Upper lobe of left lung (tissue), 6 donors: ENCODE measurements at regions not wholly inside any gene's neighbourhood (a gene's known extent, or its start where the extent isn't known, plus 50 kb on each side); places are given as distances from the start of the nearest gene placed in this dataset.

Experiments
- ATAC-seq, 2 donors: fragments of 200-7000 bp; cut with Tn5 transposase; one replicate each; pipeline ENCODE4 v1.9.1; 2022; ENCODE audit warnings: mild to moderate bottlenecking in 2 of 2, moderate library complexity in 2 of 2; ENCODE audit not compliant: low FRiP score in 2 of 2
- DNase-seq, 2 donors: peaks; one replicate each; pipeline ENCODE4 v3.0.0-alpha.2; 2019 to 2020
- H3K27ac ChIP-seq, 4 donors: fragments of 200-600 bp; sonication (generic); one replicate each; pipeline ENCODE4 v1.5.1; 2016 to 2019
- H3K27me3 ChIP-seq, 4 donors: fragments of 200-600 bp; sonication (generic); one replicate each; pipeline ENCODE4 v1.5.1; 2017 to 2019
- H3K36me3 ChIP-seq, 4 donors: fragments of 200-600 bp; sonication (generic); one replicate each; pipeline ENCODE4 v1.5.1; 2016 to 2019
- H3K4me1 ChIP-seq, 4 donors: fragments of 200-600 bp; sonication (generic); one replicate each; pipeline ENCODE4 v1.5.1; 2018 to 2019
- H3K4me3 ChIP-seq, 4 donors: fragments of 200-600 bp; sonication (generic); one replicate each; pipeline ENCODE4 v1.5.1; 2017 to 2019; ENCODE audit warnings: mild to moderate bottlenecking in 2 of 4, moderate library complexity in 1 of 4
- H3K9me3 ChIP-seq, 4 donors: fragments of 200-600 bp; sonication (generic); one replicate each; pipeline ENCODE4 v1.5.1; 2018 to 2019
- CTCF ChIP-seq, 6 experiments: fragments of 450-650 bp in 4 of 6; fragments of 200-600 bp in 2 of 6; sonication (generic) in 2 of 6; IDR thresholded peaks; one replicate each; pipeline ENCODE4 v1.5.1; 2016 to 2019; ENCODE audit warnings: antibody characterized with exemption in 6 of 6
- EP300 ChIP-seq, 4 donors: sonication (generic); formaldehyde crosslinking; IDR thresholded peaks; one replicate each; pipeline ENCODE4 v1.5.1; 2017; ENCODE audit warnings: antibody characterized with exemption in 4 of 4, control low read depth in 2 of 4
- POLR2A ChIP-seq, 4 donors: fragments of 450-650 bp; IDR thresholded peaks; one replicate each; pipeline ENCODE4 v1.5.1; 2016 to 2017; ENCODE audit warnings: antibody characterized with exemption in 4 of 4, mild to moderate bottlenecking in 2 of 4
- POLR2AphosphoS5 ChIP-seq, 2 donors: sonication (generic); formaldehyde crosslinking; IDR thresholded peaks; one replicate each; pipeline ENCODE4 v1.5.1; 2017; ENCODE audit warnings: antibody characterized with exemption in 2 of 2
- WGBS, 2 donors: methylation state at CpG; one replicate each; pipeline ENCODE4 v1.1.5; 2017 to 2018; 5-methylcytosine and 5-hydroxymethylcytosine counted together
- donor health status: DM: no; HTN: no; CAD: no; lungs with moderate emphysema.
- donor health status: DM: no; HTN: yes; CAD: no; lungs with severe emphysema.

DNA sequence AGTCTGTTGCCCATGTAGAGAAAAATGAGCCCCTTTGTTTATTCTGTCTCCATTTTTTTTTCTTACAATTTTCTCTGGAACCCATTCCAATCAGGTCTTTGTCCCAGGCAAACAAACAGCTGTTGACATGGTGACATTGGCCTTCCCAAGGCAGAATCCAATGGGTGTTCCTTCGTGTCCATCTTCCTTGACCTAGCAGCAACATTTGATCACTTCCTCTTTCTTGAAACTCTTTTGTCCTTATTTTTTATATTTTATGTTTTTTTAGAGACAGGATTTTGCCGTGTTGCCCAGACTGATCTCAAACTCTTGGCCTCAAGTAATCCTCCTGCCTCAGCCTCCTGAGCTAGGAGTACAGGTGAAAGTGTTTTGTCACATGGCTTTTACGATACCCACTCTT is 65.4 kb upstream of the CACNA1E start:
- H3K36me3 ChIP-seq, result no peaks in the 10 kb centered on the region
- DNase-seq (no peak), ATAC-seq (no peak)
- H3K4me1 ChIP-seq, result no peaks in the 10 kb centered on the region
- TF ChIP-seq POLR2AphosphoS5 (IDR thresholded peaks at IDR 0.05), result no peak
- no peaks in the 10 kb centered on the region for H3K9me3 ChIP-seq
- no peak overlapping the region for H3K27ac ChIP-seq
- H3K27me3 ChIP-seq, result no peaks in the 10 kb centered on the region
- H3K4me3 ChIP-seq, result no peak overlapping the region
- 78 to 85% methylated on average over 3 of the region's 3 CpGs for WGBS, 2 donors

DNA sequence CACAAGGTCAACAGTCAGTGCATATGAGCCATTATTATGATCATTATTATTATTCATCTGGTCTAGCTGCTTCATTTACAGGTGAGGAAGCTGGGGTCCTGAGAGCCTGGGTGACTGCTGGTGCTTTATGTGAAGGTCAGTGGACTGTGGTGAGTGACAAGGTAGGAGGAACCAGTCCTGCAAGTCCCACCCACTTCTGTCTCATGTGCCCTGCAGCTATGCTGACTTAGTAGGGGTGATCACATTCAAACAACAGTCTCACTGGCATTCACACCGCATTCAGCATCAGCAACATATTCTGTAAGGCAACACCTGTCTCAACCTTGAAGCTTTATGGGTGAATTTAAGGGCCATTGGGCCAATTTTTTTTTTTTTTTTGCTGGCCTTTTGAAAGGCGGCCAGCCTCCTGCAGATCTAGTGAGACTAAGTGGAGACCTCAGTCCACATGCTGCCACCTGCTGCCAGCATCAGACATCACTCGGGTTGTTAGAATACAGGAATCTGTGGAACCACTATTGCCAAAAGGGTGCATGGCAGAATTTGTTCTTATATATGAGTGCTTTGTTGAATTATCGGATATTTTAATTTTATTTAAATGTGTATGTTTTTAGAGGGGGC is 59.9 kb upstream of the CACNA1E start:
- Histone ChIP-seq H3K4me3 (no peak overlapping the region), H3K9me3 (no peaks in the 10 kb centered on the region), H3K36me3 (no peaks in the 10 kb centered on the region), H3K4me1 (no peaks in the 10 kb centered on the region), H3K27me3 (no peaks in the 10 kb centered on the region), H3K27ac (no peak overlapping the region)
- TF ChIP-seq POLR2AphosphoS5 (IDR thresholded peaks at IDR 0.05) (no peak), POLR2A (IDR thresholded peaks at IDR 0.05) (no peak), CTCF (IDR thresholded peaks at IDR 0.05) (no peak), EP300 (IDR thresholded peaks at IDR 0.05) (no peak)
- WGBS, 2 donors, result 38 to 45% methylated on average over 4 of the region's 4 CpGs
- ATAC-seq (no peak), DNase-seq (peak in 1 of 2 donors; percentile 37)

DNA sequence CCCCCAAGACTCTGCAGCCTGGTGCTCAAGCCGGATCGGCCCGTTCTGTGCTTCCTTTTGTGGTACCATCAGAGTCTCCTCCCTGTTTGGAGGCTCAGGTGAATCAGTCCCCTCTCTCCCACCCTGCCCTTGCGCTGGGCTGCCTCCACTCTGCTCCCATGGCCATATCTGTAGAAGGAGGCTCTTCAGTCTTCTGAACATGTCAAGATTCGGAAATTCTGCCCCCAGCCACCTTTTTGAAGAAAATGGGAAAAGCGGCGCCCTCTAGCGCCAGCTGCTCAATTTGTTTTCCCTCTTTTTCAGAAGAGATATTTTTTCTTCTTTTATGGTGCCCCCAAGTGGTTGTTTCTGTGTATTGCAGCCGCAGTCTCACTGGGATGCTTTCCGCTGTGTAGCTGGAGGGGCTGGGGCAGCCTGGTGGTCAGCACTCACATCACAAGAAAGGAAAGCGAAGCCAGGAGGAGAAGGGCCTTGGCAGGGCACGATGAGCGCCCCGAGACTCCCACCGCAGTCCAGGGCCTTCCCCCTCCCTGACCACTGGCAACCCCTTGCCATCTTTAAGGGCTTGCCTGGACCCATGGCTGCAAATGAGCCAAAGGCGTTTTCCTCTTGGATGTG is 58.4 kb upstream of the CACNA1E start:
- no peaks in the 10 kb centered on the region for H3K4me1 ChIP-seq
- TF ChIP-seq CTCF (IDR thresholded peaks at IDR 0.05) (peak; percentile 79 to 93 (median 90)), POLR2AphosphoS5 (IDR thresholded peaks at IDR 0.05) (no peak), POLR2A (IDR thresholded peaks at IDR 0.05) (no peak), EP300 (IDR thresholded peaks at IDR 0.05) (no peak)
- no peaks in the 10 kb centered on the region for H3K27me3 ChIP-seq
- no peaks in the 10 kb centered on the region for H3K36me3 ChIP-seq
- WGBS, 2 donors, result 5 to 20% methylated on average over 12 to 16 of the region's 16 CpGs
- no peaks in the 10 kb centered on the region for H3K9me3 ChIP-seq
- H3K4me3 ChIP-seq, result no peak overlapping the region
- peak; percentile 27 to 42 for DNase-seq
- no peak overlapping the region for H3K27ac ChIP-seq
- peak; percentile 41 to 68 for ATAC-seq

DNA sequence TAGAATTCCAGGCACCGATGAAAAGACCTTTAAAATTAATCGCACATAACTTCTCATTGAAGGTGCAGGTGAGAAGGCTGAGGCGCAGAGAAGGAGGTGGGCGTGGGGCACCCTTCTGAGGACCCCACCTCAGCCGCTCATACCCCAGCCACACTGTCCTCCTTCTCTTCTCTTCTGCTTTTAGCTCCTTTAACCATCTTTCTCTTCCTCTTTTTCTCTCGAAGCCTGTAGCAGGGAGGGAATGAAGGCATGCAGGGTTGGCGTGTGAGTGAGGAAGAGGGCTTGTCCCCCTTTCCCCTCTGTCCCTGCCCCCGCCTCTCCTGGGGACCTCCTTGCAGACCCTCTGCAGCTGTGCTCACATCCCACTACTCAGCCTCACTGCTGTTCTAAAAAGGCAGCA is 57.8 kb upstream of the CACNA1E start:
- H3K27me3 ChIP-seq, result no peaks in the 10 kb centered on the region
- no peaks in the 10 kb centered on the region for H3K4me1 ChIP-seq
- no peaks in the 10 kb centered on the region for H3K36me3 ChIP-seq
- no peak overlapping the region for H3K4me3 ChIP-seq
- whole genome bisulfite sequencing, 2 donors, result 74% methylated on average over 8 of the region's 8 CpGs
- TF ChIP-seq POLR2A (IDR thresholded peaks at IDR 0.05) (no peak), POLR2AphosphoS5 (IDR thresholded peaks at IDR 0.05) (no peak), EP300 (IDR thresholded peaks at IDR 0.05) (no peak), CTCF (IDR thresholded peaks at IDR 0.05) (no peak)
- no peaks in the 10 kb centered on the region for H3K9me3 ChIP-seq
- H3K27ac ChIP-seq, result no peak overlapping the region
- ATAC-seq, result no peak
- DNase-seq, result no peak

- TF ChIP-seq EP300 (IDR thresholded peaks at IDR 0.05) (no peak), POLR2AphosphoS5 (IDR thresholded peaks at IDR 0.05) (no peak), POLR2A (IDR thresholded peaks at IDR 0.05) (no peak), CTCF (IDR thresholded peaks at IDR 0.05) (no peak)
- ATAC-seq (no peak), DNase-seq (no peak)
- Histone ChIP-seq H3K36me3 (no peaks in the 10 kb centered on the region), H3K27ac (no peak overlapping the region), H3K27me3 (no peaks in the 10 kb centered on the region), H3K4me1 (no peaks in the 10 kb centered on the region), H3K9me3 (no peaks in the 10 kb centered on the region), H3K4me3 (no peak overlapping the region)
- 94 to 97% methylated on average over 3 of the region's 3 CpGs for WGBS, 2 donors
These were observed 53.9 kb upstream of the CACNA1E start for GRCh38 chr1:181429462-181429861.
